IPS DF 4.7 (cell line): ENCODE measurements at regions not wholly inside any gene's neighbourhood (a gene's known extent, or its start where the extent isn't known, plus 50 kb on each side); places are given as distances from the start of the nearest gene placed in this dataset.

Experiments used
- DNase-seq: peaks from one replicate; pipeline ENCODE4 v3.0.0-alpha.2; 2013; ENCODE audit warnings: low spot score; ENCODE audit errors: extremely low read depth

DNA sequence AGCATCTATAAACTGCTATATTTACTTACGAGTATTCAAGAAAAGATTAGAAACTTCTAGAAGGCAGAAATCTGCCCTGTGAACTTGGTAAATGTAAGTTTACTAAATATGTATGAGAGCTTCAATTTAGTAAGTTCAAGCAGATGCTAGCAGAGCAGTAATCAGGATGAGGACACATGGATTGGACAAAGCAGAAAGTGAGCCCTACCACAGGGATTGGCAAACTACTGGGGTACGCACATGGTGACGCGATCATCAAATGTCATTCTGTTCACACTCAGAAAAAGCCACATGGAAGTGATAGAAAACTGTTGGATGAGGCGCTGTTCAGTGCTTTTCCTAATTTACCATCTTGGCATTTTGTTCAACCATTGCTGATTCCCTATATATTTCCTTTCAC lies 360.2 kb upstream of the ZNF385D start:
- no peak for DNase-seq

DNA sequence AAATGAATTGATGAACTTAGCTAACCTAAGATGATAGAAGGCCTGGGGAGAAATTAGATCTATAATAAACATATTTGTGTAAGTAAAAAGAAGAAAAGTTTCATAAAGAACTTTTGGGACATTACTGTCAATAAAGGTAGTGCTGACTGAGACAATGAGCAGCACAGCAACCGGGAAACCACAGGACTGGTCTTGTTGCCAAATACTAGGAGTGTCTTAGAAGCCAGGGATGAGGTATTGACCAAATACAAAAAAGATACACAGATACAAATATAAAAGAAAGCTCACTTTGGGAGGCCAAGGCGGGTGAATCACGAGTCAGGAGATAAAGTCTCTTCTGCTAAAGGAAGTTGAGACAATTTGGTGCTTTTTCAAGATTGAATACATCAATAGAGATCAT lies 362.4 kb upstream of the ZNF385D start:
- DNase-seq: no peak

DNA sequence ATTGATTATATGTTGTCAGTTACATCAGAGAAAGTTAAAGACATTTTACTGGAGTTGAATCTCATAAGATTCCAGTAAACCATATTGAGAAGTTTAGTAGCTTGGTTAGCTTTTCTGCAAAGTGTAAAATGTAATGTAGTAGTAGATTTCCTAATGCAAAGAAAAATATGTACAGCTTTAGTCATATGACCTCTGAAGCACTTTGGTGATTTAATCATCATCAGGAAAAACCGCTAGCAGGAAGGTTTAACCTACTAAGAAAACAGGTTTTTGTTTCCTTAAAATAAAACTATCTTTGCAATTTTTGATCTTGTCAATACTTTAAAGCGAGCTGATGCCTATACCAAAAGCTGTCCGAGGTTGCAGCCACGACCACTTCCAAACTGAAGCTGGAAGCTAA lies 364.6 kb upstream of the ZNF385D start:
- no peak for DNase-seq

DNA sequence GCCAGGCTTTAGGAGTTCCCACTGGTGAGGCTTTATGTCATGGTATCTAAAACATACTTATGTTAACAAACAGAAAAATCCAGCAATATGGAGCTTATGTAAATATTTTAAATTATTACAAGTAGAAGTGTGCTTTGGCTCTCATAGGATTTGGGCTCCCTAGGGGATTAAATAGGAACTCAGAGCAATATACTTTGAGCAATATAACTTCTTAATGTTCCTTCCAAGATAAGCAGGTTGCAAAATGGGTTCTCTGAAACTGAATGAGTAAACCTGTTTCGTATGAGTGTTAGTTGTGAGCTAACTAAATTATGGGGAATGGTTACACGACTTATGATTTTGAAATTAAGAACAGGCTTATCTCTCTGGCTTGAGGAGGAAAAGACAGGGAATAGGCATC lies 366.1 kb upstream of the ZNF385D start:
- no peak for DNase-seq

DNA sequence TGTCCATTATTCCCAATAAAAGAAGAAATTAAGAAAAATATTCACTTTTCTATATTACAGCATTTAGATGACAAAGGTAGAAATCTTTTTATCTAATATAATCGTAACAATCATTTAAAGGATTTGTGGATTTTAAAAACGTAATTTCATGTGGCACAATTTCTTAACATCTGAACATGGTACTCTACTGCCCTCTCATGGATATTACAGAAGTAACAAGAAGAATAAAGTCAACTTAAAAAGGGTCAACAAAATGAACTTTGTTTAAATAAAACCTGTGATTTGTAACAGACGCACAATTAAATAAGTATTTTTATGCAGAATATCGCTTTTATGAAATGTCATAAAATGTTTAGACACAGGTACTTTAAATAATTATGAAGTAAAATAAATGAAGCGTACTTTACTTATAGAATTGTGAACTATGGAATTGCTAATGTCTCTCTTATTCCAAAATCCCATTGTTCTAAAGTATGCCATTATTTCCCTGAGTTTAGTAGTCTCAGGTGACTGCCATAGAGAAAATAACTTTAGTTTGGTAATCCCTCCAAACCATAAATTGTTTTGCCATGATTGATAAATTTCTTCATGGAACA lies 366.8 kb upstream of the ZNF385D start:
- DNase-seq: no peak

GRCh38 chr3:22118542-22118941 lies 367.5 kb upstream of the ZNF385D start:
- no peak for DNase-seq

DNA sequence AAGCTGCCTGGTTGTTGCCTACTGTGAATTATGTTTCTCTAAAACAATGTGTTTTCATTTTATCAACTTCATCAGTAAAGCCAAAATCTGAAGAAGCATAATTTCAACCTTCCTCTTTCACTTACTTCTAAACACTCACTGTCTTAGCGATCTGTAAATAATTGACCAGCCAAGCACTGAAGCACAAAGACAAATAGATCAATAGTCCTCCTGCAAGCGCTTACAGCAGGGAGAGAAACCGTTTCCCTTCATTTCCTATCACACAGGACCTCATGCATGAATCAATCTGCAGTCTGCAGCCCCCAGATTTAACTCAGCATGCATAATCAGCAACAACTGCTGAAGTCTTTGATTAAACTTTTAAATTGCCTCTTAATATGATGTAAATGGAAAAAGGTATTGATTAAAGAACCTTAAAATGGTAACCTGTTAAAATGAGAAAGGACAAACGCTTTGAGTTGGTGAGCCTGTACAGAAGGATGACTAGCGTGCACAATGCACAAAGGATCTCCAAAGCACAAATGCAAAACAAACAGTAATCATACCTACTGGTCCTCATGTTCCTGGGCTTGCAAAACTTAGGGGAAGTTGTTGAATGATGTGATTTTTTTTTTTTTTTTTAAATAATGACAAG lies 370.2 kb upstream of the ZNF385D start:
- no peak for DNase-seq

GRCh38 chr3:22122567-22122966 lies 371.6 kb upstream of the ZNF385D start:
- DNase-seq: no peak

DNA sequence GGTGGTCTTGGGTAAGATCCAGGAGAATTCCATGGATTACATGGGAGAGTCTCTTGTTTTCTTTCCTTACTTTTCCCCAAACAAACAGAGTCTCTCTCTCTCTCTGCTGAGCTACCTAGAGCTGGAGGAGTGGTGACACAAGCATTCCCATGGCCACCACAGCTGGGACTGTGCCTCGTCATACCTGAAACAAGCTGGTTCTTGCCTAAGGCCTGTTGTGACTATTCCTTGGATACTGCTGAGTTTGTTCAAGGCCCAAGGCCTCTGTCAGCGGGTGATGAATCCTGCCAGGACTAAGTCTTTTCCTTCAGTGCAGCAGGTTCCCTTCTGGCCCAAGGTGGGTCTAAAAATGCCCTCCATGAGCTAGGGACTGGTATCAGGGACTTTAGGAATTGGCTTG lies 378.1 kb upstream of the ZNF385D start:
- DNase-seq: no peak

DNA sequence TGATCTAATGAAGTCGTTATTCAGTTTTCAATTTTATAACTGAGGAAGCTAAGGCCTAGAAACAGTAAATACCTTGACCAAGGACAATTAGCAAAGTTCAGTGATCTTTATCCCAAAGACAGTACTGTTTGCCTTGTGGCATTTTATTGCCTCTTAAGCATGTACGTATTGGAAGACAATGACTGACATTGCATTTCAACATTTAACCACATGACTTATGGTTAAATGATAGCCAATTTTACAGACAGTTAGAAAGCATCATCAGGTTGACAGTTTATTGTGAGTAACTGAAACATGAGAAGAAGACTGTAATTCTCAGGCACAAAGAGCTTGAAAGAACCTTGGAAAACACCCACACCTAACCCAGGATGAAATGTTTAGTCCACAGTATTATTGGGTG lies 390.8 kb upstream of the ZNF385D start:
- no peak for DNase-seq

DNA sequence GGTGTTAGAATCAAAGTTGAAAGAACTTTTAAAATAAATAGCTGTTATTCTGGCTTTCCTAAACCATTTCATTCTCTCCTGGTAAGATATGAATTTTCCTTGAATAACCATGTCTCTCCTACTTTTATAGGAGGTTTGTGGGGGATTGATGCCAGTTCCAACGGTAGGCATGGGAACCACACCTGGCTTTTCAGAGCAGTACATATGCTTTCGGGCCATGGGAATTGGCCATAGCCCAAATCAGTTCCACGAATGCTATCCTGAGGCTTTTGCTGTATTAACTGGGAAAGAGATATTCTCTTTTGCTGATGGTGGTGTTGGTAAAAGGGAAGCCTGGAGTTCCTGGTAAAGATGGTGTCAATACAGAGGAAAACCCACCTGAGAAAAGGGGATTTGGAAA lies 396.2 kb upstream of the ZNF385D start:
- no peak for DNase-seq

DNA sequence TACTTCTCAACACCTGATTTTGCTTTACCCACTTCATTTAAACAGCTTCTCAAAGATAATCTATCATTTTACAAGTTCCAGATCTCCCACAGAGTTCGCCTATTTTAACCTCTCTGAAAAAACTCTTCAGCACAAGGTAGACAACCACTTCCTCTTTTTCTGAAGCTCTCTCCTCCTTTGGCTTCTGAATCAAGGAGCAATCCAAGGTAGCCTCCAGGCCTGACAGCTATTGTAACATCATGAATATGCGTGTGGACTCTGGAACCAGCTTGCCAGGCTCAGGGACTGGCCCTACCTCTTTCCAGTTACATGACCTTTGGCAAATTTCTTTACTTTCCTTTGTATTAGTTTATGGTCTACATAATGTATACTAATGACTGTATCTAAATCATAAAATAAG lies 405.9 kb upstream of the ZNF385D start:
- DNase-seq: no peak

DNA sequence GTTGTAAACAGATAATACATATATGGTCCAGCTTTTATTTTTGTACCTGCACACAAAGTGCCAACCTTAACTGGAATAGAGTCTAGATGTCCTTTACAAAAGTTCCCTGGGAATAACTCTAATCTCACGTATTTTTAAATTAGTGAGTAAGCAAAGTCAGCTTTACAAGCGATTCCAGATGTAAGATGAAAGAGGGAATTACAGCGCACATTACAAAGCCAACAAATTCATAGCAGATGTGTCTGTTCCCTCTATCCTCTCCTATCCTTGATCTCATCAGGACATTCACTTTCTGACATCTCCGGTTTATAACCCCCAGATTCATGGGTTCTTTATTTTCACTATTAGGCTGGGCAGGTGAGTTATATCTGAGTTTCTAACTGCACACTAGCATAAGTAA lies 406.8 kb upstream of the ZNF385D start:
- no peak for DNase-seq

DNA sequence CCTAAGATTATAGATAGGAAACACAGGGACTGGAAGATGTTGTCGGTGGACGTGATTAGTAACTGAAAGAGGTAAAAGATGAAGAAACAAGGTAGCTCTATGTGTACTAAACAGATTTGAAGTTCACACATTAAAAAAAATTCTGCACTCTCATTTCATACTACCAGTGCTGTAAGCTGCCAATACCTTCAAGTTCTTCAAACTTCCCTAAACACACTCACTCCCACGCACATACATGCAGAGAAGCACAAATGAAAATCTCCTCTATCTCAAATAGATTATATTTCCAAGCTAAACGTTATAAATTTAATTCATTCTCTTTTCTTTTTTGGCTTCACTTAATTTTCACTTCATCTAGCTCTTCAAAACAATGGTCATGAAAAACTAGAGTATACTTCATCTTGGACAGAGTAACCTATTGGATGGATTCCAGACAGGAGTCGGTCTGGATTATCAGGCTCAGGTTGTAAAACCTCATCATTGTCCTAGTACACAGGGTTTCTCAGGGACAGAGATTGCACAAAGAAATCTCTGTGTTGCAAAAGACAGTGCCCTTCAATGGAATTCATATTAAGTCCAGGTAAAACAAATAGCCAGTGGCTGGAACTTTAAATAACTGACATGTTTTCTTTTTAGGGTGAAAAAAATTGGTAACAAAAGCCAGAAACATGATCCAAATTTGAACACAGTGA lies 408.1 kb upstream of the ZNF385D start:
- DNase-seq: no peak

DNA sequence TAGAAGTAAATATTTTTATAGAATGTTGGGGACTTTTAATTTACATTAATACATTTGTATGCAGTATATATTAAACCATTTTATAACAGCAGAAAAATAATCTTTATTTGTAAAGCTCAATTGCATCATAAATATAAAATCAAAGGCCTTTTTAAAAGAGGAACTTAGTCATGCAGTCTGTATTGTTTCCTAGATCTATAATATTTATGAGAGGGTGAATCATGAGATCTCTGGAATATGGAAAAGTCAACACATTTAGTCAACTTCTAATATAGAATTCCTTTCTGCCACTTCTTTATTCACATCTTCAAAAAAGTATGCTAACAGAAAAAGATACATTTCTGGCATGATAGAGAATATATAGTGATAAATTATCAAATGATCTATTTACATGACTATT lies 410.3 kb upstream of the ZNF385D start:
- DNase-seq: no peak

GRCh38 chr3:22170370-22170769 lies 419.4 kb upstream of the ZNF385D start:
- no peak for DNase-seq

DNA sequence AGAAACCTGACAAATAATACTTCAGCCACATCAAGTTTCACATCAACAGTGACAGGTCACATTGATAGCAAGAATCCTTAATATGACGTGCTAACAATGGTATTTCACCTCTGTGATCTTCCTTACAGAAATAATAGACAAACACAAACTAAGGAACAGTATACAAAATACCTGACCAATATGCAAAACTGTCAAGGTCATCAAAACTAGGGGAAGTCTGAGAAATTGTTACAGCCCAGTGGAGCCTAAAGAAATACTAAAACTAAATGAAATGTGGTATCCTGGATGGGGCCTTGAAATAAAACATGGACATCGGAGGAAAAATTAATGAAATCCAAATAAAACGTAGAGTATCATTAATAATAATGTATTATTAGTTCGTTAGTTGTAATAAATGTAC lies 422.0 kb upstream of the ZNF385D start:
- no peak for DNase-seq

DNA sequence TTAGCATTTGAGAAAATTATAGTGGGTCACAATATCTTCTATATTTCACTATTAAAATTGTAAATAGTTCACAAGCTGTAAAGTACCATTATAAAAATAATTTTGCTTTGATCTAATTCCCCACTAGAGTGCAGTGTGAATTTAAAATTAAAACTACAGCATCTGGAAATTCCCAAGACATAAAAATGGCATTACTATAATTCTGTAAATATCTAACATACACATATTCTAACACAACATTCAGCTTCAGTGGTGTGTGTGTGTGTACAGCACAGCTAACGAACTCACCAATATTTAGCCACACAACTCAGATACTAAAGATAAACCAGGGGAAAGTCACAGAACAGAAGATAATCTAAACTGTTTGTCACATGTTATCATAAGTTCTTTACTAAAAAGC lies 424.9 kb upstream of the ZNF385D start:
- no peak for DNase-seq

DNA sequence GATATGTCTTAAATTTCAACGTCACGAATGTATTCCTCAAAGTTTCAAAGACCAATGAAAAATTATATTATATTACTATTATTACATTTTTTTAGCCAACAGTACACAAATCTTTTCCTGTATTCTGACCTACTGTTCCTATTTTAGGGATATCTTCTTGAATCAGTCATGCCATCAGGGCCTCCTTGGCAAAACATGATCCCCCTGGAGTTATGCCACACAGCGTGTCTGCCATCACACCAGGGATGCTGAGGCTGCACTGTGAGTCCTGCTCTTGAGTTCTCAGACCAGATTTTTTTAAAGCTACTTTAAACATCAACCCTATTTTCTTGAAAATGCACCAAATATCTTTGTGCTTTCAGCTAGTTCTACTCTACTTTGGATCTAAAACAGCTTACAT lies 425.9 kb upstream of the ZNF385D start:
- DNase-seq: no peak

DNA sequence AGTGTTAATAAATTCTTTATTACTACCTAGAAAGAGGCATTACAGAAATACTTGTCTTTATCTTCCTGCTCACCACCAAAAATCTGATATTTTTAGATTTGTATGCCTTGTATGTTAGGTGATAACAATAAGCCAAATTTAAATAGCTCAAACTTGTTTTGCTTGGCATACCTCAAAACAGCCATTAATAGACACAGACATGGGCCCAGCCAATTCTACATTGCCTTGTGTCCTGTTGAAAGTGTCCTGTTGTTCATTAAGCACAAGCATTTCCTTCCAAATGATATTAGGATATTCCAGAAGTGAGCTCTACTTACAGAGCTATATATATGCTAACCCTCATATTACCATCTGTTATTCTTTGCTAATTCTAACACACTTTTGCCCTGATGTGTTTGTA lies 438.6 kb upstream of the ZNF385D start:
- no peak for DNase-seq

DNA sequence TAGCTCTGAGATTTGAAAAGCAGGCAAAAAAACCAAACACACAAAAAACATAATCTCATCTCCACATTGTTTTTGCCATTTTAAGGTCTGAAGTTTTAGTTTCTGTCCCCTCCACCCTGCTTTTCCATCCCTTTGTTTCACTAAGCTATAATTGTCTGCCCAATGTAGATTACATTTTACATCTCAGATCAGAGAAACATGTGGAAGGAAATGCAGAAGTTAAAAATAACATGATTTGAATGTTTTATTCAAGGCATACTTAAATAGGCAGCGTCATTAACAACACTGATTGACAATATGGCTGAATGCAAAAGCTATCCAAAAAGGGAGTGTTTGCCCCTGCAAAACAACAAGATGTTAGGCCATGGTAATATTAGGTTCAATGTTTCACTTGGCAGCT lies 448.1 kb upstream of the ZNF385D start:
- DNase-seq: no peak

GRCh38 chr3:22208844-22209243 lies 457.8 kb upstream of the ZNF385D start:
- DNase-seq: no peak

DNA sequence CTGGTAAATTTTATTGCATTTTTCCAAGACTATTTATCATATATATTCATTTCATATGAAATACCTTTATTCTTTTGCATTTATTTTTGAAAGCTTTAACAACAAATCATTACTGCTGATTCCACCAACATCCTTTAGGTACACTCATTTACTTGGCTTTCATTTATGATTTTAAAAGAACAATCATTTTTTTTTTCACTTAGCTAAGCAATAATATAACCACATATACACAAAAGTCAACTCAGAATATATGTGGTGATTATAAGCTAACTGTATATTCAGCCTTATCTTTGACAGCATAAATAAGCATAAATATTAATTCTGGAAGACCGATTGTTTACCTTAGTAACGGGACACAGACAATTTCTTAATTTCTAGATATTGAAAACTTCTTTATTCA lies 458.6 kb upstream of the ZNF385D start:
- no peak for DNase-seq
